ENCODE measurements at regions not wholly inside any gene's neighbourhood (a gene's known extent, or its start where the extent isn't known, plus 50 kb on each side); places are given as distances from the start of the nearest gene placed in this dataset.

DNA sequence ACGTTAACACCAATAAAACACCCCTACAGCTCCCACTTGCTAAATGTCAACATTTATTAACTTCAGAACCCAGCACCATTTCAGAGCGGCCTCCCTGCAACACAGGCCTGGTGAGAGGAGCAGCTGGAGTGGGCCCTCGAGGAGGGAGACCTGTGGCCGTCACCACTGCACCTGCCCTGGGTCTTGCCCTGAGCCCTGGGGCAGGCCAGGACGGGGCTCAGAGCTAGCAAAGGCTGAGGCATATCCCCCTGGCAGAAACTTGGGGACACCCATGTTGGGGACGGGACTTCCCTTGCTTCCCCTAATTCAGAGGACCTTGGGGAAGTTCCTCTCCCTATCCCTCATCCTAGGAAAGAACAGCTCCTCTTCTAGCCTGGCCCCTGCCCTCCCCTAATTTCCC, 137.3 kb upstream of the THY1 start:
- CTCF ChIA-PET = no interaction called here

GRCh38 chr11:119552106-119552485, 129.1 kb upstream of the THY1 start:
- ChIA-PET CTCF (no interaction called here), POLR2A (no interaction called here)
- no peaks in the 10 kb centered on the region for H3K4me1 Mint-ChIP-seq
- no peak overlapping the region for H3K4me3 Mint-ChIP-seq
- intact Hi-C loops (cut with micrococcal nuclease) = no loop called here
- no peaks in the 10 kb centered on the region for H3K36me3 Mint-ChIP-seq (ENCODE audit: low read depth)
- H3K9me3 Mint-ChIP-seq = peaks cover 13% of the 10 kb centered on the region
- ATAC-seq (ENCODE audit: low read depth) (no peak), DNase-seq (no peak)
- no peak overlapping the region for H3K27ac Mint-ChIP-seq
- TF ChIP-seq CTCF (IDR thresholded peaks at IDR 0.05) = no peak
- peaks cover 9% of the 10 kb centered on the region for H3K27me3 Mint-ChIP-seq

More for the DNA sequence above, 137.3 kb upstream of the THY1 start:
- no peak overlapping the region for H3K27ac Mint-ChIP-seq
- TF ChIP-seq CTCF (IDR thresholded peaks at IDR 0.05) = no peak
- peaks cover 30% of the 10 kb centered on the region for H3K27me3 Mint-ChIP-seq
- H3K9me3 Mint-ChIP-seq = peaks cover 20% of the 10 kb centered on the region
- H3K36me3 Mint-ChIP-seq (ENCODE audit: low read depth) = no peaks in the 10 kb centered on the region
- DNase-seq (no peak), ATAC-seq (ENCODE audit: low read depth) (no peak)
- intact Hi-C loops (cut with micrococcal nuclease) = no loop called here
- POLR2A ChIA-PET = no interaction called here
- H3K4me1 Mint-ChIP-seq = no peaks in the 10 kb centered on the region
- no peak overlapping the region for H3K4me3 Mint-ChIP-seq

DNA sequence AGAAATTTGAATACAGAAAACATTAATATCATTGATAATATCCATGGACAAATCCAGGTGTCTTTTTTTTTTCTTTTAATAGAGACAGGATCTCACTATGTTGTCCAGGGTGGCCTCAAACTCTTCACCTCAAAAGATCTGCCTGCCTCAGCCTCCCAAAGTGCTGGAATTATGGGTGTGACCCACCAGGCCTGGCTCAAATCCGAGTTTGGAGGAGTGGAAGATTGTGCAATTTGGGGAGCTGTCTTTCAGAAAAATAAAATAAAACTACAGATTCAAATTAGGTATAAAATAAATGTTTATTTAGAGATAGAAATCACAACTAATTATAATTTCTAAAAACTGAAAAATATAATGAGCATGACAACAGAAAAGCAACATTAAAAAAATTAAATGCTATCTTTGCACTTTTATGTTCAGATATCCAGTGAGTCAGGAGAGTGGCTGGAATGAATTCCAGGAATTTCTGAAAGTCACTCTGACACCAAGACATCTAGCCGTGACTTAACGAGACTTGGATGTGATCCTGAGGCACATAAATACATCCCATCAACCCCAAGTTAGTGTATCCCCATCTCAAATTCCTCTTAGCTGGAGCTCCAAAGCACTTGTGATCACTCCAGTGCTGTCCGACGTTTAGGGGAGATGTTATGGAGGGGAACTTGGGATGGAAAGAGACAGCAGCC, 128.6 kb upstream of the THY1 start:
- intact Hi-C loops (cut with micrococcal nuclease) = no loop called here
- TF ChIP-seq CTCF (IDR thresholded peaks at IDR 0.05) = no peak
- Mint-ChIP-seq H3K27ac (no peak overlapping the region), H3K9me3 (peaks cover 8% of the 10 kb centered on the region), H3K36me3 (ENCODE audit: low read depth) (no peaks in the 10 kb centered on the region), H3K27me3 (peaks cover 8% of the 10 kb centered on the region), H3K4me1 (no peaks in the 10 kb centered on the region), H3K4me3 (no peak overlapping the region)
- no peak for DNase-seq
- ChIA-PET CTCF (no interaction called here), POLR2A (no interaction called here)
- no peak for ATAC-seq (ENCODE audit: low read depth)

GRCh38 chr11:119550053-119550752, 127.2 kb upstream of the THY1 start:
- intact Hi-C loops (cut with micrococcal nuclease) = no loop called here
- no peak for TF ChIP-seq CTCF (IDR thresholded peaks at IDR 0.05)
- ChIA-PET POLR2A (no interaction called here), CTCF (no interaction called here)
- ATAC-seq (ENCODE audit: low read depth) = no peak
- H3K9me3 Mint-ChIP-seq = peaks cover 2% of the 10 kb centered on the region
- H3K27ac Mint-ChIP-seq = no peak overlapping the region
- no peaks in the 10 kb centered on the region for H3K4me1 Mint-ChIP-seq
- H3K27me3 Mint-ChIP-seq = peaks cover 3% of the 10 kb centered on the region
- H3K4me3 Mint-ChIP-seq = no peak overlapping the region
- H3K36me3 Mint-ChIP-seq (ENCODE audit: low read depth) = no peaks in the 10 kb centered on the region
- DNase-seq = no peak

- Mint-ChIP-seq H3K4me1 (no peaks in the 10 kb centered on the region), H3K9me3 (peaks cover 2% of the 10 kb centered on the region), H3K27me3 (no peaks in the 10 kb centered on the region), H3K36me3 (ENCODE audit: low read depth) (no peaks in the 10 kb centered on the region), H3K27ac (no peak overlapping the region), H3K4me3 (no peak overlapping the region)
- intact Hi-C loops (cut with micrococcal nuclease) = no loop called here
- ChIA-PET CTCF (interaction anchor here (1.4 kb wide), 1 partner anchor 13 kb away, joined by 3 read pairs; no protein-coding TSS in a partner anchor), POLR2A (no interaction called here)
- TF ChIP-seq CTCF (IDR thresholded peaks at IDR 0.05) = no peak
- ATAC-seq (ENCODE audit: low read depth) = no peak
- no peak for DNase-seq
Observed at GRCh38 chr11:119547511-119547910, 124.5 kb upstream of the THY1 start.
